Uterus (tissue), 3 donors: ENCODE measurements at regions not wholly inside any gene's neighbourhood (a gene's known extent, or its start where the extent isn't known, plus 50 kb on each side); places are given as distances from the start of the nearest gene placed in this dataset.
A peak's percentile ranks its signal among the peaks of the same experiment; 100 is the strongest.
"Not testable (repeated sequence)": the region's sequence is repeated elsewhere in the genome, so short reads cannot be mapped to it uniquely, and the experiment has no call there.

ENCODE experiments used
- DNase-seq, 2 donors: peaks; one replicate each; pipeline ENCODE4 v3.0.0-alpha.2; 2019 to 2020
- H3K27ac ChIP-seq, 2 donors: fragments of 200-600 bp; sonication (generic); 1 replicate in 1 of 2; 2 replicates in 1 of 2; pipeline ENCODE4 v1.5.1; 2016 to 2018
- H3K27me3 ChIP-seq, 2 donors: fragments of 200-600 bp; sonication (generic); one replicate each; pipeline ENCODE4 v1.5.1; 2018 to 2019; ENCODE audit warnings: control low read depth in 1 of 2
- H3K36me3 ChIP-seq, 2 donors: fragments of 200-600 bp; sonication (generic); one replicate each; pipeline ENCODE4 v1.5.1; 2019; ENCODE audit warnings: control low read depth in 1 of 2
- H3K4me1 ChIP-seq, 2 donors: fragments of 200-600 bp; sonication (generic); one replicate each; pipeline ENCODE4 v1.5.1; 2018 to 2019; ENCODE audit warnings: control low read depth in 1 of 2
- H3K4me3 ChIP-seq, 2 donors: fragments of 200-600 bp; sonication (generic); 1 replicate in 1 of 2; 2 replicates in 1 of 2; pipeline ENCODE4 v1.5.1; 2018 to 2019; ENCODE audit warnings: mild to moderate bottlenecking in 1 of 2
- H3K9me3 ChIP-seq, 2 donors: fragments of 200-600 bp; sonication (generic); one replicate each; pipeline ENCODE4 v1.5.1; 2019; ENCODE audit warnings: control low read depth in 1 of 2
- CTCF ChIP-seq, 4 experiments: fragments of 200-600 bp in 2 of 4; fragments of 450-650 bp in 2 of 4; sonication (generic) in 2 of 4; IDR thresholded peaks; one replicate each; pipeline ENCODE4 v1.5.1; 2016 to 2019; ENCODE audit warnings: antibody characterized with exemption in 4 of 4, mild to moderate bottlenecking in 2 of 4, moderate library complexity in 1 of 4
- POLR2A ChIP-seq, 2 donors: fragments of 450-650 bp; IDR thresholded peaks; one replicate each; pipeline ENCODE4 v1.6.1; 2016; ENCODE audit warnings: antibody characterized with exemption in 2 of 2, mild to moderate bottlenecking in 1 of 2, moderate library complexity in 1 of 2
- intact Hi-C: fragments of 100-400 bp; cut with DNase I; formaldehyde crosslinking; loops from one replicate; pipeline ENCODE4 v1.15.1; 2023; ENCODE audit warnings: low total_unique reads
- donor health status: DM: yes; HTN: yes; CAD: no.

- intact Hi-C loops = no loop called here
- Histone ChIP-seq H3K4me3 (no peak overlapping the region), H3K27ac (no peak overlapping the region), H3K4me1 (no peaks in the 10 kb centered on the region), H3K36me3 (no peaks in the 10 kb centered on the region), H3K27me3 (no peaks in the 10 kb centered on the region), H3K9me3 (no peaks in the 10 kb centered on the region)
- no peak for TF ChIP-seq CTCF (IDR thresholded peaks at IDR 0.05)
- no peak for TF ChIP-seq POLR2A (IDR thresholded peaks at IDR 0.05)
- DNase-seq = no peak
These were observed 64.2 kb upstream of the HGFAC start for GRCh38 chr4:3377557-3377956.

GRCh38 chr4:3380336-3380735, 61.4 kb upstream of the HGFAC start:
- H3K27me3 ChIP-seq, H3K36me3 ChIP-seq, H3K4me3 ChIP-seq, DNase-seq, H3K9me3 ChIP-seq, H3K4me1 ChIP-seq, H3K27ac ChIP-seq, intact Hi-C loops: not testable (repeated sequence)

GRCh38 chr4:3381208-3381607, 60.6 kb upstream of the HGFAC start:
- H3K27ac ChIP-seq, intact Hi-C loops, H3K27me3 ChIP-seq, H3K4me1 ChIP-seq, H3K9me3 ChIP-seq, H3K36me3 ChIP-seq, H3K4me3 ChIP-seq, DNase-seq: not testable (repeated sequence)

- no peaks in the 10 kb centered on the region for H3K36me3 ChIP-seq
- no peak for TF ChIP-seq CTCF (IDR thresholded peaks at IDR 0.05)
- DNase-seq = no peak
These were observed 59.5 kb upstream of the HGFAC start for GRCh38 chr4:3382251-3382650.

GRCh38 chr4:3384391-3384770, 57.4 kb upstream of the HGFAC start:
- Histone ChIP-seq H3K27ac (no peak overlapping the region), H3K27me3 (no peaks in the 10 kb centered on the region), H3K9me3 (no peaks in the 10 kb centered on the region), H3K4me1 (no peaks in the 10 kb centered on the region), H3K36me3 (no peaks in the 10 kb centered on the region), H3K4me3 (no peak overlapping the region)
- no peak for TF ChIP-seq POLR2A (IDR thresholded peaks at IDR 0.05)
- no peak for TF ChIP-seq CTCF (IDR thresholded peaks at IDR 0.05)
- intact Hi-C loops = no loop called here
- no peak for DNase-seq

More at GRCh38 chr4:3382251-3382650, 59.5 kb upstream of the HGFAC start:
- intact Hi-C loops = no loop called here
- Histone ChIP-seq H3K27ac (no peak overlapping the region), H3K4me3 (no peak overlapping the region), H3K27me3 (no peaks in the 10 kb centered on the region), H3K9me3 (no peaks in the 10 kb centered on the region), H3K4me1 (no peaks in the 10 kb centered on the region)

GRCh38 chr4:3384771-3385710, 56.7 kb upstream of the HGFAC start:
- Histone ChIP-seq H3K4me1 (no peaks in the 10 kb centered on the region), H3K27me3 (no peaks in the 10 kb centered on the region), H3K9me3 (no peaks in the 10 kb centered on the region), H3K27ac (peak overlapping the region; percentile 10 to 26), H3K36me3 (no peaks in the 10 kb centered on the region), H3K4me3 (no peak overlapping the region)
- intact Hi-C loops = no loop called here
- no peak for DNase-seq
- TF ChIP-seq POLR2A (IDR thresholded peaks at IDR 0.05) (no peak), CTCF (IDR thresholded peaks at IDR 0.05) (no peak)
